ENCODE measurements at regions not wholly inside any gene's neighbourhood (a gene's known extent, or its start where the extent isn't known, plus 50 kb on each side); places are given as distances from the start of the nearest gene placed in this dataset.
A peak's percentile ranks its signal among the peaks of the same experiment; 100 is the strongest.

DNA sequence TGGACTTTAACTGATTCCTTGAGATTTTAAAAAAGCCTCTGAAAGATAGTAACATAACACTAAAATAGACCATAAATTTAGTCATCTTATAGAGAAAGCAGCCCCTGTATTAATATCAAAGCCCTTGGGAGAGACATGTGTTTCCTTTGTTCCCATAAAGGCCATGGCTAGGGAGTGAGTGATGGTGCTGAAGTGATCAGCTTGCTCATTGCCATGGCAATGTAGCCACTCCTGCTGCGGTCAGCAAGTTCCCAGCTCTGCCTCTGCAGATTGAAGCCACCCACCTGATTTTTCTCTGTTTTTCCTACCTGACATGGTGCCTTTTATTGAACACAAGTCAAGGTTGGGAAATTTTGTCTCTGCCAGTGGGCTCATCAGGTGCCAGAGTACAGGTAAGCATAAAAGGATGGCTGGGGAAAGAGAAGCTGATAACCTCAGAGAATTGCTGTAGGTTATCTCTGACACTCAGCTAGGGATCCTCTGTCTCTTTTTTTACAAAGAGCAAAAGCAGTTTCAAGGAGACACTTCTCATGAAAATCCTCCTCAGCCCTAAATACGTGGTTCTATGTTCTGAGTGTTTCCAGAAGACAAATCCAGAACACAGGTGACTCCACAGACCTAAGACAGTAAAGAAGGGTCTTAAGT is 296.3 kb upstream of the NMUR2 start:
- H3K4me3 ChIP-seq: no peak overlapping the region
- FAIRE-seq: no peak
- intact Hi-C loops (cut with DNase I): no loop called here
- H3K27ac ChIP-seq: no peak overlapping the region
- no peaks in the 10 kb centered on the region for H3K4me1 ChIP-seq
- peak in 2 of 4 donors; percentile 51 to 74 for ATAC-seq
- TF ChIP-seq, protein P1, sequence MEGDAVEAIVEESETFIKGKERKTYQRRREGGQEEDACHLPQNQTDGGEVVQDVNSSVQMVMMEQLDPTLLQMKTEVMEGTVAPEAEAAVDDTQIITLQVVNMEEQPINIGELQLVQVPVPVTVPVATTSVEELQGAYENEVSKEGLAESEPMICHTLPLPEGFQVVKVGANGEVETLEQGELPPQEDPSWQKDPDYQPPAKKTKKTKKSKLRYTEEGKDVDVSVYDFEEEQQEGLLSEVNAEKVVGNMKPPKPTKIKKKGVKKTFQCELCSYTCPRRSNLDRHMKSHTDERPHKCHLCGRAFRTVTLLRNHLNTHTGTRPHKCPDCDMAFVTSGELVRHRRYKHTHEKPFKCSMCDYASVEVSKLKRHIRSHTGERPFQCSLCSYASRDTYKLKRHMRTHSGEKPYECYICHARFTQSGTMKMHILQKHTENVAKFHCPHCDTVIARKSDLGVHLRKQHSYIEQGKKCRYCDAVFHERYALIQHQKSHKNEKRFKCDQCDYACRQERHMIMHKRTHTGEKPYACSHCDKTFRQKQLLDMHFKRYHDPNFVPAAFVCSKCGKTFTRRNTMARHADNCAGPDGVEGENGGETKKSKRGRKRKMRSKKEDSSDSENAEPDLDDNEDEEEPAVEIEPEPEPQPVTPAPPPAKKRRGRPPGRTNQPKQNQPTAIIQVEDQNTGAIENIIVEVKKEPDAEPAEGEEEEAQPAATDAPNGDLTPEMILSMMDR (IDR thresholded peaks at IDR 0.05): no peak
- H3K27me3 ChIP-seq: no peaks in the 10 kb centered on the region
- no peaks in the 10 kb centered on the region for H3K36me3 ChIP-seq
- DNase-seq: no peak
- 30 to 32% methylated on average over 2 of the region's 2 CpGs for WGBS, 2 donors
- H3K9me3 ChIP-seq: no peaks in the 10 kb centered on the region

DNA sequence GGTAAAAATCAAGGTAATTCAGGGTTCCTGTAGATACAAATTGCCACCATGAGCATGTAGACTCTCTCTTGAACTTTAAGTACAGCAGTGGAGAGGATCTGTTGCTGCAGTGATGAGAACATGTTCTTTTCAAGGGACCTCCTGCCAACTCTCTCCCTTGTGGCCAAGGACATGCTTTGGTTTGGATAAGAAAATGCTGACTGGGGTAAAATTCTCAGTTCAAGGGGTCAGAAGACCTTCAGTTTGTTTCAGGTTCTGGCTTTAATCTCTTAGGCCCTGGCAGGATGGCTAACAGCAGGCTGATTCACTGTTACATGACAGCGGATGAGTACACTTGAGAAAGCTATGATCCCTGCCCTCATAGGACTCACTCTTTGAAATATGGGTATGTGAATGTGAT is 299.2 kb upstream of the NMUR2 start:
- Histone ChIP-seq H3K27ac (no peak overlapping the region), H3K36me3 (no peaks in the 10 kb centered on the region), H3K27me3 (no peaks in the 10 kb centered on the region), H3K4me3 (no peak overlapping the region), H3K9me3 (no peaks in the 10 kb centered on the region), H3K4me1 (no peaks in the 10 kb centered on the region)
- FAIRE-seq (no peak), ATAC-seq (no peak), DNase-seq (no peak)
- intact Hi-C loops (cut with DNase I): no loop called here
- 81 to 96% methylated on average over 1 of the region's 1 CpG for WGBS, 2 donors
- TF ChIP-seq, protein P1 (IDR thresholded peaks at IDR 0.05): no peak

DNA sequence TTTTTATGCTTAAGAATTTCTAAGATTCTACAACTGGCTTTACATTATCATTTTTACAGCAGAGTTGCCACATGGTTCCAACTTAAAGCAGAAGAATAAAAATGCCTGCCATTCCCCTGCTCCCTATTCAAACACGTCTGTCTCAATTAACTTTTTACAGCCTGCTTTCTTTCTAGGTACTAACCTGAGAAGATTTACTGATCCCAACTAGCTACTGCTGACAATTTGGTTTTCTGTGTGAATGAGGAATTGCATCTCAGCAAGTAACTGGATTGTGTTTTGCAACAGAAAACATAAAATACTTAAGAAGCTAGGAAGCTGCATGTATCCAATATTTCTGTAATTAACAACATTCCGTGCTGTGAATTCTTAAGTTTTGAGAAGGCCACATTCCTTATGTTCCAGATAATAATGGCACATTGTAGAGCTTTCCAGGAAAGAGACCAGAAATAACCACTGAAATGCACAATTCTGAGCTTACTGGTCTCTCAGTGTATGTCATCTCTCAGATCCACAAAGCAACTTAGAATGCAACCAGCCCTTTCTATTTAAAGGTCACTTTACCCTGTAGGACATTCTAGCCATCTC is 306.8 kb upstream of the NMUR2 start:
- Histone ChIP-seq H3K27ac (no peak overlapping the region), H3K9me3 (no peaks in the 10 kb centered on the region), H3K36me3 (no peaks in the 10 kb centered on the region), H3K27me3 (no peaks in the 10 kb centered on the region), H3K4me3 (no peak overlapping the region), H3K4me1 (no peaks in the 10 kb centered on the region)
- WGBS, 2 donors: 28% methylated on average over 2 of the region's 2 CpGs
- FAIRE-seq (no peak), DNase-seq (no peak), ATAC-seq (no peak)
- intact Hi-C loops (cut with DNase I): no loop called here
- TF ChIP-seq, protein P1 (IDR thresholded peaks at IDR 0.05): no peak

DNA sequence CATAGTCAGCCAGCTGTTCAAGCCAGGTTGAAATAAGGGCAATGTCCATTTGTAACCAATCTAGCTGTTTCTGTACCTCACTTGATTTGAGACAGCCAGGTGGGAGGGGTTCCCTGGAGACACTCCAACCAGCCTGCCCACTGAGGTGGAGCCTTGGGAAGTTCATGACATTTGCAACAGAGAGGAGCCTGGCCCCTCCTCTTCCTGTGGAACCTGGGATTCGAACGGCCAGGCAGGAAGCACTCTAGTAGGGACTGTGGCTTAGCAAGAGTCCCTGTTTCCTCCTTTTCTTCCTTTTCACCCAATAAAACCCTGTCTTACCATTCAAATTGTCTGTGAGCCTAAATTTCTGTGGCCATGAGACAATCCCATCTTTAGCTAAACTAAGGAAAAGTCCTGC is 312.3 kb upstream of the NMUR2 start:
- no peaks in the 10 kb centered on the region for H3K36me3 ChIP-seq
- H3K4me1 ChIP-seq: no peaks in the 10 kb centered on the region
- intact Hi-C loops (cut with DNase I): no loop called here
- TF ChIP-seq, protein P1 (IDR thresholded peaks at IDR 0.05): no peak
- WGBS, 2 donors: 44 to 63% methylated on average over 2 of the region's 2 CpGs
- no peak overlapping the region for H3K4me3 ChIP-seq
- no peaks in the 10 kb centered on the region for H3K27me3 ChIP-seq
- ATAC-seq: no peak
- peak in 1 of 6 donors; percentile 19 for DNase-seq
- no peaks in the 10 kb centered on the region for H3K9me3 ChIP-seq
- FAIRE-seq: no peak
- no peak overlapping the region for H3K27ac ChIP-seq

DNA sequence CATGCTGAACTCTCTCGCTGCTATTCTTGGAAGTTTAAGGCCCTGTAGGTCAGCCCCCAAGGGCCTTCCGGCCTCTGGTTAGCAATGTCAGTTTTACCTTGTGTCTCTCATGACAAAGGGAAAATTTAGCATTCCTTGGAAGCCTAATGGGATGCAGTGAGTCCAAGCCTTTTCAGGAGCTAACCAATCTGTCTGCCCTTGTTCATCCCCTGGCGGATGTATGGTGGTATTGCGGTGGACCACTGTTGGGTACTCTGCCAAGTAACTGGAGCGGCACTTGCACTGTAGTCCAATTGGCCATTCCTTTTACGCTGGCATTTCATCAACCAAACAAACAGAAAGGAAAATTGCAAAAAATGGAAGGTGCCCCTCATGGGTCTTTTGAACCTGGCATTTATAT is 318.4 kb upstream of the NMUR2 start:
- intact Hi-C loops (cut with DNase I): no loop called here
- H3K27ac ChIP-seq: no peak overlapping the region
- 77 to 78% methylated on average over 6 of the region's 6 CpGs for WGBS, 2 donors
- H3K4me3 ChIP-seq: no peak overlapping the region
- no peaks in the 10 kb centered on the region for H3K36me3 ChIP-seq
- ATAC-seq (no peak), FAIRE-seq (no peak), DNase-seq (no peak)
- no peaks in the 10 kb centered on the region for H3K9me3 ChIP-seq
- no peaks in the 10 kb centered on the region for H3K4me1 ChIP-seq
- no peaks in the 10 kb centered on the region for H3K27me3 ChIP-seq
- TF ChIP-seq, protein P1 (IDR thresholded peaks at IDR 0.05): no peak

All from pancreas (tissue), 10 donors.